GM18858 (cell line): ENCODE measurements at regions not wholly inside any gene's neighbourhood (a gene's known extent, or its start where the extent isn't known, plus 50 kb on each side); places are given as distances from the start of the nearest gene placed in this dataset.

Experiments
- ATAC-seq: cut with Tn5 transposase; IDR thresholded peaks from one replicate; pipeline ENCODE4 v1.9.1; 2021; ENCODE audit not compliant: unreplicated experiment

GRCh38 chr3:170753421-170754310 is 116.3 kb downstream of the RPL22L1 start:
- no peak for ATAC-seq

GRCh38 chr3:170752571-170753155 is 117.3 kb downstream of the RPL22L1 start:
- ATAC-seq, result no peak

- ATAC-seq, result no peak
Measured at GRCh38 chr3:170751899-170752293, 118.1 kb downstream of the RPL22L1 start.

GRCh38 chr3:170751083-170751898 is 118.7 kb downstream of the RPL22L1 start:
- ATAC-seq, result no peak

DNA sequence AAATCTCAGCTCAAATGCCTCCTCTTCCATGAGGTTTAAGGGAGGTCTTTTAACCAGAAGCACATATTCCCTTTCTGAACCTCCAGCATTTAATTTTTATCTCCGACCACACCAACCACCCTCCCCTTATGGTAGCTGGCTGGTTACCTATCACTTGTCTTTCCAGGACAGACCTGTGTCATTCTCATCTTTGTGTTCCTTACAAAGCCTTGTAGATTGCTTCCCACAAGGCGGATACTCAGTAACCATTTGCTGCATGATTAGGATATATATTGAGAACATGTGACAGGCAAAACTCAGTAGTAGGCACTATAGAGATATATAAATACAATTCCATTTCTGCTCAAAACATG is 119.5 kb downstream of the RPL22L1 start:
- no peak for ATAC-seq

GRCh38 chr3:170749765-170750477 is 120.1 kb downstream of the RPL22L1 start:
- ATAC-seq, result no peak

DNA sequence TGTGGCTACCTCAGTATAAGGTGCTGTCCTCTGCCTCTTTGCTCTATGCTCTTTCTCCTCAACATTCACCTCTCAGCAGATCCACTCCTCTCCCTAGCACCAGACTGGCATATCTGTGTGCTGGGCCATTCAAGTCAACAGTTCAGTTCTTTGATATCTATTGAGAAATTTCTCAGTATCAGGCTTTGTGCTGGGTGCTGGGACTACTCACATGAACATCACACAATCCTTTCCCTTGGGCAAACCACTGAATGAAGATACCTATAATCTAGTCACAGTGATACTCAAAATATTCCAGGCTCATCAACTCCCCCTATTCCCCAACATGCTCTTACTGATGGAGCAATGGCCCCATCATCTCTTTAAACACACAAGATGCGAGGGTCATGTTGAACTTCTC is 120.8 kb downstream of the RPL22L1 start:
- ATAC-seq, result no peak

DNA sequence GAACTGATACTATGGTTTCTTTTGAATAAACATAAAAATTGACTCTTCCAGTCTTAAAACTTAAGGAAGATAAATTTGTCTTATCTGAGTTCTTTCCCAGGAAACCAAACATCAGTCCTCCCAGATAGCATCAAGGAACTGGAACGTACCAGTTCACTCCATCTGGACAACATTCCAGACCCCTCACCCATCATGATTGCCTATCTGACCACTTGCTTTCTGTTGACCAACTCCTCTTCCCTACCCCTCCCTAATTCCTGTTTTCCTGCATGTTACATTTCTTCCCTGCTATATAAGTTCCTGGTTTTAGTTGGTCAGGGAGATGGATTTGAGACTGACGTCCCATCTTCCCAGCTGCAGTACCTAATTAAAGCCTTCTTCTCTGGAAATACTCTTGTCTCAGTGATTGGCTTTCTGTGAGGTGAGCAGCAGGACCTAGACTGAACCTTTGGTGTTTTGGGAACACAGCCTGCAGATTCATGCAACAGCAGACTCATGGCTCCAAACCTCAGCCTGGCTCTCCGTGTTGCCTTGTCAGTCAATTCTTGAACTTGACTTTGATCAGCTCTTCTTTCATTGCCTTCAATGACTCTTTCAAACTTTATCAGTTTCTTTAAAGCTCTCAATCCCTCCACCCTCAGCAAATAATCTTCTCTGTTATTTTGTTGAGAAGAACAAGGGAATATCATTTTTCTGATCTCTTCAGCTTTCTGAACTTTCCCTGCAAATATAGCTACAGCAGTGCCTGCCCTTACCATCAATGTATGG is 123.6 kb downstream of the RPL22L1 start:
- no peak for ATAC-seq

DNA sequence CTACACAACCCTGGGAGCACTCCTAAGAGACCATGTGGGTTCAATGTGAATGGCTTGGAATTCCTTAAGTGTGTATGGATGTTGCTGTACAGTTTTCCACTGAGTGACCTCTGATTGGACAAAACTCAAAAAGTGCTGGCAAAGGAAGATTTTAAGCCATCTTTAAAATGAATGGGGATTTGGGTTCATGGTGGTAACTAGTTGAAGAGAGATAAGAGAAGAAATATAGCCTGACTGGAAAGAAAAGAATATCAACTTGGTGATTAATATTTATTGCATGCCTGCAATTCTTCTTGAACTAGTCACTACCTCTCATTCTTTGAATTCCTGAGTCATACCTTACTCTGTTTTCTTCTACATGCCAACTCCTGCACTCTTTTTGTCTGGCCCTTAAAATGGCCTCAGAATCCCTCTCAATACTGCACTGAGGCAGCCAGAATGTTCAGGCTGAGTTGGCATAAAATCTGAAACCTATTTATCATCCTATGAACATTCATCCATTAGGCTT is 124.7 kb downstream of the RPL22L1 start:
- ATAC-seq, result no peak

DNA sequence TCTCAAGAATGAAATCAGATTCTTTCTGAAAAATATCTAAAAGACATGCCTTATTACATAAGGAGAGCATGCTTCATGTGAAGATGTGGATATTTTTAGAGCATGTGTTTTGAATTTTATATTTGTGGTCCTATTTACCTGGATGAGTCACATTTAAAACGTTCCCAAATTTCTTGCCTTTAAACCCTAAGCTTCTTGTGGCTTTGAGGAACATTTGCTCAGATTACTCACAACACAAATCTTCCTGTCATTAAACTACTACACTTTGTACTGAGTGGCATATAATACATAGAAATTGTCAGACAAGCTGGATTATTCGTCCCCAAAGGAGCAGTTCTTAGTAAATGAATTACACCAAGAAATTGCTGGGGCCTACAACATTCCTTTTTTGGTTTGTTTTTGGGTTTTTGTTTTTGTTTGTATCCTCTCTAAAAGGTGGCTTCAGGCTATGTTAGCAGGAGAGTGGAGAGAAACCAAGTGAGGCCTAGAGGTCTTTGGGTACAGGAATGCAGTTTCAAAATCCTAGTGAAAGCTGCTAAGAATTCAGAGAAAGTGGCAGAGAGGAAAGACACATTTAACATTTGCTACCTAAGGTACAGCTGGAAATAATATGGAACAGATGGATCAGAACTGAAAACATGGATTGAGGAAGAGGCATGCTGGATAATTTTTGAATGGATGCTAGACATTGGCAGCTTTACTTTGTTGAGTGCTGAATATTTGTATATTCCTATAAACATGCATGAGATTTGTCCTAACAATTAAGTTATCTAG is 128.1 kb downstream of the RPL22L1 start:
- no peak for ATAC-seq

DNA sequence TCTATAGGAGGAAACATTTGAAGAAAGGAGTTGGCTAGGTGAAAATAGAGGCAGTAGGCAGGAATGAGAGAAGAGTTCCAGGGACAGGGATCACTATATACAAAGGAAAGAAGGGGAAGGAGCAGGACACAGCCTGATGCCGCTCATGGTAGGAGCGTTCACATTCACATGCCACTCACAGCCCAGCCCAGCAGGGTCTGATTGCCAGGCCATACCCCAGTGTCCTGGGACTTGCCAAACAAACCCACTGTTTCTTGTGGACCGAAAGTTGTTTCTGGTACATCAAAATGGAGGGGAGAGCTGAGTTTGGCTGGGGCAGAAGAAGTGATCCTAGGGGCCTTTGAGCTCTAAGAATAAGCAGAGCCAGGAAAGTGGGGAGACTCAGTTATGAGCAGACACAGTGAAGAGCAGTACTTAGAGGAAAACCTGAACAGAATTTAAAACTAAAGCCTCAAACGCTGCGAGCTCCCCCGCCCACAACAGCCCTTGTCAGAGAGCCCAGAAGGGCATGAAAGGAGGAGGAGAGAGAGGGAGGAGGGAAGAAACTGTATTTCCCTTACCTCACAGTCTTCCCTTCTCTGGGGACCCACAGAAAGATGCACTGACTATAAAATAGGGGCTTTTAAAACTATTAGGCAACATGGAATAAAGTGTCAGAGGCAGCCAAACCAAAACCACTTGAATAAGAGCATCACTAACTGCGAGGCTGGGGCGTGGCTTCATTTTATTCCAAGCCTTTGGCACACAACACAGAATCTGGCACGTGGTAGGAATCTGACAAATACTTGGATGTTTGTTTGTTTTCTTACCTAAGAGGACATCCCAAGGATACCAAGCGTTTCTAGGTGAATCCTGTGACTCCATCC is 129.0 kb downstream of the RPL22L1 start:
- ATAC-seq, result no peak

DNA sequence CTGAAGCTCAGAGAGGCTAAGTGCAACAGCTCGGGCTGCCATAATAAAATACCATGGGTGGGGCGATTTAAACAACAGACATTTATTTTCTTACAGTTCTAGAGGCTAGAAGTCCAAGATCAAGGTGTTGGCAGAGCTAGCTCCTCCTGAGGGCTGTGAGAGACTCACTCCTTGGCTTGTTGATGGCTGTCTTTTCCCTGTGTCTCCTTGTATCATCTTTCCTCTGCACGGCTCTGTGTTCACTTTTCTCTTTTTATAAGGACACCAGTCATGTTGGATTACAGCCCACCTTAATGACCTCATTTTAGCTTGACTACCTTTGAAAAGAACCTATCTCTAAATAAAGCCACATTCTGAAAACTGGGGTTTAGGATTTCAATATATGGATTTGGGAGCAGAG is 129.7 kb downstream of the RPL22L1 start:
- ATAC-seq, result no peak

DNA sequence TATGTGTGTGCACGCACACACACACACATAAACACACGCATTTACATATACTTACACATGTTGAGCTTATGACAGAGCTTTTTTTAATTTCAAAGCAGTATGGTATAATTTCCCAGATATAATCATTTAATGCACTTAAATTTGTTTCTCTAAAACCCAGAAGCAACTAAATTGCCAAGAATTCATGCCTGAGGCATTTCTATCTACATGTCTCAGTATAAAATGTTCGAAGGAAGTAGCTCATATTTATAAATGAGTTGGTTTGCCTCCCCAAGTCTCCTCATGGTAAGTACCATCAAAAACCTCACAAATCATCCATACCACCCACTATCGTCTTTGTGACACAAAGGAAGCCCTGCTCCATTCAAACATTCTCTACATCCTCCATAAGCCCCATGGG is 130.6 kb downstream of the RPL22L1 start:
- no peak for ATAC-seq

GRCh38 chr3:170738766-170739165 is 131.2 kb downstream of the RPL22L1 start:
- ATAC-seq, result no peak

GRCh38 chr3:170737498-170738162 is 132.4 kb downstream of the RPL22L1 start:
- no peak for ATAC-seq

DNA sequence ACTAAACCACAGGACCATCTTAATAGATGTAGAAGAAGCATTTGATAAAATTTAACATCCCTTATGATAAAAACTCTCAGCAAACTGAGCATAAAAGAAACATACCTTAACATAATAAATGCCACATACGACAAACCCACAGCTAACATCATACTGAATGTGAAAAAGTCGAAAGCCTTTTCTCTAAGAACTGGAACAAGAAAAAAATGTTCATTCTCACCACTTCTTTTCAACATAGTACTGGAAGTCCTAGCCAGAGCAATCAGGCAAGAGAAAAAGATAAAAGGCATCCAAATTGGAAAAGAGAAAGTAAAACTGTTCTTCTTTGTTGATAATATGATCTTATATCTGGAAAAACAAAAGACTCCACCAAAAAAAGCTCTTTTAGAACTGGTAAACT is 134.2 kb downstream of the RPL22L1 start:
- no peak for ATAC-seq

GRCh38 chr3:170734735-170735065 is 135.3 kb downstream of the RPL22L1 start:
- no peak for ATAC-seq

DNA sequence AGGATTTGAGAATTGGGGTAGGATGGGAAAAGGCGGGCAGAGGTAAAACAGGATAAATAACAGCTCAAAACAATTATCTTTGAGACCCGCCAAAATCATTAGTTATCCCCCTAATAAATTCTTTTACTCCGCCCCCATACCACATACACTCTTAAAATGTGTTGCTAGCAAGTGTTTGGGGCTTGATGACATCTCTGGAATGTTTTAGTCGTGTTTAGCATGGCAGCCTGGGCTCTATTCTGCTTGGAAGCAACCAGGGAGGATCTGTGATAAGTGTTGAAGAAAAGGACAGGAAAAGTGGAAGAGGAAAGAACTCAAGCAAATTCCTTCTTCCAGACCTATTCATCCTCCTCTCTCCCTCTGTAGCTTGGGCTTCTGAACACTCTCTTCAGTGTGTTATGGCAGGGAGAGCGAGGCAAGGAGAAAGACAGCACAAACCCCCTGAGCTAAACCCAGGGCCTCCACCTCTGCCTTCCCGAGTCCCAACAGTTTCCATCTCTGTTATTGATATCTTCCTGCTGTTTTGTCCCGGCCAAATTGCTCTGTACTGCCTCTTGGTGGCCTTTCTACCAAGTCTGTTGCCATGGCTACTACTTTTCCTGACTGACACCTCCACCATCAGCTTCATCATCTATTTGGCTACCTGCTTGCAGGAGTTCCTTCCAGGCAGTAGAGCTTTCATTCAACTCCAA is 135.8 kb downstream of the RPL22L1 start:
- no peak for ATAC-seq
